Neural progenitor cell (in vitro differentiated cells): ENCODE measurements at regions not wholly inside any gene's neighbourhood (a gene's known extent, or its start where the extent isn't known, plus 50 kb on each side); places are given as distances from the start of the nearest gene placed in this dataset.

Source experiments
- DNase-seq: peaks from one replicate; pipeline ENCODE4 v3.0.0-alpha.2; 2016; ENCODE audit warnings: low spot score
- H2AFZ ChIP-seq: fragments of 200-600 bp; sonication (generic); replicated peaks from 2 replicates; pipeline ENCODE4 v1.6.1; 2016; ENCODE audit warnings: antibody characterized with exemption
- H3F3A ChIP-seq: fragments of 200-600 bp; sonication (generic); 2 replicates; pipeline ENCODE4 v1.6.1; 2016; ENCODE audit warnings: antibody characterized with exemption, low read depth
- H3K27ac ChIP-seq: fragments of 200-600 bp; sonication (generic); 2 replicates; pipeline ENCODE4 v1.5.1; 2016; ENCODE audit warnings: mild to moderate bottlenecking
- H3K27me3 ChIP-seq: fragments of 200-600 bp; sonication (generic); 2 replicates; pipeline ENCODE4 v1.6.1; 2016; ENCODE audit warnings: mild to moderate bottlenecking, moderate library complexity
- H3K36me3 ChIP-seq: fragments of 200-600 bp; sonication (generic); 2 replicates; pipeline ENCODE4 v1.5.1; 2016
- H3K4me1 ChIP-seq: fragments of 200-600 bp; sonication (generic); 2 replicates; pipeline ENCODE4 v1.6.1; 2016; ENCODE audit warnings: mixed run types
- H3K4me2 ChIP-seq: fragments of 200-600 bp; sonication (generic); 2 replicates; pipeline ENCODE4 v1.6.1; 2016
- H3K4me3 ChIP-seq: fragments of 200-600 bp; sonication (generic); 2 replicates; pipeline ENCODE4 v1.5.1; 2016
- H3K79me2 ChIP-seq: fragments of 200-600 bp; sonication (generic); 2 replicates; pipeline ENCODE4 v1.6.1; 2016; ENCODE audit warnings: low read depth
- H3K9ac ChIP-seq: fragments of 200-600 bp; sonication (generic); 2 replicates; pipeline ENCODE4 v1.6.1; 2016
- H3K9me3 ChIP-seq: fragments of 200-600 bp; sonication (generic); 2 replicates; pipeline ENCODE4 v1.5.1; 2016; ENCODE audit warnings: low read depth
- H4K20me1 ChIP-seq: fragments of 200-600 bp; sonication (generic); 2 replicates; pipeline ENCODE4 v1.6.1; 2016; ENCODE audit warnings: low read depth
- H3K27ac Mint-ChIP-seq: 3 replicates; pipeline ENCODE4 v1.8.0; 2021; ENCODE audit warnings: mixed read lengths
- H3K27me3 Mint-ChIP-seq: 2 replicates; pipeline ENCODE4 v1.8.0; 2022; ENCODE audit warnings: low read depth, mild to moderate bottlenecking, inconsistent platforms, moderate library complexity, mixed read lengths; ENCODE audit not compliant: insufficient read depth
- H3K36me3 Mint-ChIP-seq: 3 replicates; pipeline ENCODE4 v1.8.0; 2021; ENCODE audit warnings: mixed read lengths
- H3K4me1 Mint-ChIP-seq: 3 replicates; pipeline ENCODE4 v1.8.0; 2021; ENCODE audit warnings: mixed read lengths
- H3K4me3 Mint-ChIP-seq: 3 replicates; pipeline ENCODE4 v1.8.0; 2021; ENCODE audit warnings: mild to moderate bottlenecking, moderate library complexity, mixed read lengths
- H3K9me3 Mint-ChIP-seq: 3 replicates; pipeline ENCODE4 v1.8.0; 2020; ENCODE audit warnings: mixed read lengths
- CTCF ChIP-seq: fragments of 200-600 bp; sonication (generic); IDR thresholded peaks from 2 replicates; pipeline ENCODE4 v1.5.1; 2017; ENCODE audit warnings: antibody characterized with exemption, mild to moderate bottlenecking
- EZH2 ChIP-seq: fragments of 200-600 bp; sonication (generic); IDR thresholded peaks from 2 replicates; pipeline ENCODE4 v1.6.1; 2017; ENCODE audit warnings: antibody characterized with exemption, mild to moderate bottlenecking, moderate library complexity
- EZH2phosphoT487 ChIP-seq: fragments of 200-600 bp; sonication (generic); IDR thresholded peaks from 2 replicates; pipeline ENCODE4 v1.6.1; 2017; ENCODE audit warnings: antibody characterized with exemption

DNA sequence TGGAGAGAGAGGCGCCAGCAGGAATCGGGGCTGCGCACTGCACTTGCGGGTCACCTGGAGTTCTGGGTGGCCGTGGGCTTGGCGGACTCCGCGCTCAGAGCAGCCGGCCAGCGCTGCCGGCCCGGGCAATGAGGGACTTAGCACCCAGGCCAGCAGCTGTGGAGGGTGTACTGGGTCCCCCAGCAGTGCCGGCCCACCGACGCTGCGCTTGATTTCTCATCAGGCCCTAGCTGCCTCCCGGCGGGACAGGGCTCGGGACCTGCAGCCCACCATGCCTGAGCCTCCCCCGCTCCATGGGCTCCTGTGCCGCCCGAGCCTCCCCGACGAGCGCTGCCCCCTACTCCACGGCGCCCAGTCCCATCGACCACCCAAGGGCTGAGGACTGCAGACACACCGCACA lies 325.6 kb downstream of the ACTL7B start:
- Histone ChIP-seq H3K9ac (no peak overlapping the region), H3K79me2 (no peaks in the 10 kb centered on the region), H3K9me3 (no peaks in the 10 kb centered on the region), H3K4me2 (no peak overlapping the region), H4K20me1 (no peaks in the 10 kb centered on the region), H3F3A (no peaks in the 10 kb centered on the region), H3K36me3 (no peaks in the 10 kb centered on the region), H2AFZ (no peak overlapping the region), H3K4me3 (no peak overlapping the region), H3K27me3 (no peaks in the 10 kb centered on the region), H3K4me1 (no peaks in the 10 kb centered on the region), H3K27ac (no peak overlapping the region)
- Mint-ChIP-seq H3K27me3 (no peaks in the 10 kb centered on the region), H3K9me3 (no peaks in the 10 kb centered on the region), H3K27ac (no peak overlapping the region), H3K36me3 (no peaks in the 10 kb centered on the region), H3K4me3 (no peak overlapping the region), H3K4me1 (no peaks in the 10 kb centered on the region)
- TF ChIP-seq CTCF (no peak), EZH2phosphoT487 (no peak), EZH2 (no peak)
- DNase-seq = no peak

GRCh38 chr9:108528231-108528630 lies 327.6 kb downstream of the ACTL7B start:
- no peak for DNase-seq
- Histone ChIP-seq H3K9ac (no peak overlapping the region), H3K4me1 (no peaks in the 10 kb centered on the region), H3K27ac (no peak overlapping the region), H3K4me2 (no peak overlapping the region), H3K27me3 (no peaks in the 10 kb centered on the region), H2AFZ (no peak overlapping the region), H3F3A (no peaks in the 10 kb centered on the region), H3K4me3 (no peak overlapping the region), H4K20me1 (no peaks in the 10 kb centered on the region), H3K9me3 (no peaks in the 10 kb centered on the region), H3K79me2 (no peaks in the 10 kb centered on the region), H3K36me3 (no peaks in the 10 kb centered on the region)
- Mint-ChIP-seq H3K4me3 (no peak overlapping the region), H3K27me3 (no peaks in the 10 kb centered on the region), H3K9me3 (no peaks in the 10 kb centered on the region), H3K36me3 (no peaks in the 10 kb centered on the region), H3K4me1 (no peaks in the 10 kb centered on the region), H3K27ac (no peak overlapping the region)
- TF ChIP-seq CTCF (no peak), EZH2 (no peak), EZH2phosphoT487 (no peak)

DNA sequence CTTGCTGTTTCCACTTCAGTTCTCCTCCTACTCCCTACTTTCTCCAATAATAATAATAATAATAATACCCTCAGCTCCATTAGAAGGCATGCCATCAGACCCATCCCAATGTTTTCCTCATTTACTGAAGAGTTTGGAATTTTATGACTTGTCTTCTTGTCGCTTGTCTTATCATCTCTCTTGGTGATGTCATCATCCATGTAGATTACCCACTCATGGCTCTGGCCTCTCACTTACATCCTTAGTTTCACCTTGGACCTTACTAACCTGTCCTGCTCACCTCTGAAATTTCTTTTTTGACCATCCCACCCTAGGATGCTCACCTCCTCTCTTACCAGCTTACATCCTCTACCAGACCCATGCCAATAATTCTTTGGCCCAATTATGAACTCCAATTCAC lies 329.3 kb downstream of the ACTL7B start:
- Histone ChIP-seq H3K27me3 (no peaks in the 10 kb centered on the region), H3K9me3 (no peaks in the 10 kb centered on the region), H3K4me2 (no peak overlapping the region), H3K4me3 (no peak overlapping the region), H3K27ac (no peak overlapping the region), H4K20me1 (no peaks in the 10 kb centered on the region), H3F3A (no peaks in the 10 kb centered on the region), H3K36me3 (no peaks in the 10 kb centered on the region), H2AFZ (no peak overlapping the region), H3K79me2 (no peaks in the 10 kb centered on the region), H3K9ac (no peak overlapping the region), H3K4me1 (no peaks in the 10 kb centered on the region)
- H3K4me1 Mint-ChIP-seq = no peaks in the 10 kb centered on the region
- no peak for DNase-seq
- H3K4me3 Mint-ChIP-seq = no peak overlapping the region
- no peak overlapping the region for H3K27ac Mint-ChIP-seq
- H3K36me3 Mint-ChIP-seq = no peaks in the 10 kb centered on the region
- TF ChIP-seq EZH2 (no peak), EZH2phosphoT487 (no peak)
- no peaks in the 10 kb centered on the region for H3K27me3 Mint-ChIP-seq
- no peaks in the 10 kb centered on the region for H3K9me3 Mint-ChIP-seq

DNA sequence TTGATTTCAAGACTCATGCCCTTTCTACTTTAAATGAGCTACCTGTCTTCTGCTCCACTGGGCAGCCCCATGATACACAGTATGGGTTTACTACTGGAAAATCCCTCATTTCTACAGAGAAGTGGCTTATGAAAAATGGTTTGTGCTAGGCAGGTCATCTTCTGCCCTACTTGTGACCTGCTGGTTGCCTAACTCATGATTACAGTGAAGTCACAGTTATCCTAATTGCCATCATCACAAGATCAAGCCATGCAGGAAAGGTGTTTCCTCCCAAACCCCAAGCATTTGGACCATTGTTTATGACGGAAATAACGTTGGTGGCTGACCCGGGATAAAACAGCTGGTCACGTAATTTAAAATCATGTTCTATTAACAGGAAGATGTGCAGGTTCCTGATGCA lies 330.6 kb downstream of the ACTL7B start:
- Histone ChIP-seq H3K4me2 (no peak overlapping the region), H3K36me3 (no peaks in the 10 kb centered on the region), H2AFZ (no peak overlapping the region), H3F3A (no peaks in the 10 kb centered on the region), H3K9ac (no peak overlapping the region), H4K20me1 (no peaks in the 10 kb centered on the region), H3K27ac (no peak overlapping the region), H3K9me3 (no peaks in the 10 kb centered on the region), H3K79me2 (no peaks in the 10 kb centered on the region), H3K4me1 (no peaks in the 10 kb centered on the region), H3K27me3 (no peaks in the 10 kb centered on the region), H3K4me3 (no peak overlapping the region)
- H3K4me3 Mint-ChIP-seq = no peak overlapping the region
- H3K27me3 Mint-ChIP-seq = no peaks in the 10 kb centered on the region
- no peak for TF ChIP-seq CTCF
- TF ChIP-seq EZH2phosphoT487 = no peak
- TF ChIP-seq EZH2 = no peak
- H3K36me3 Mint-ChIP-seq = no peaks in the 10 kb centered on the region
- no peak for DNase-seq
- H3K27ac Mint-ChIP-seq = no peak overlapping the region
- H3K9me3 Mint-ChIP-seq = no peaks in the 10 kb centered on the region
- H3K4me1 Mint-ChIP-seq = no peaks in the 10 kb centered on the region
